Activated CD8-positive, alpha-beta memory T cell treated with anti-CD3 and anti-CD28 coated beads for 4 hours (primary cell): ENCODE measurements at regions not wholly inside any gene's neighbourhood (a gene's known extent, or its start where the extent isn't known, plus 50 kb on each side); places are given as distances from the start of the nearest gene placed in this dataset.

Experiments used
- DNase-seq, 2 donors: peaks; one replicate each; pipeline ENCODE4 v3.0.0-alpha.2; 2020; ENCODE audit warnings: low read depth in 2 of 2

DNA sequence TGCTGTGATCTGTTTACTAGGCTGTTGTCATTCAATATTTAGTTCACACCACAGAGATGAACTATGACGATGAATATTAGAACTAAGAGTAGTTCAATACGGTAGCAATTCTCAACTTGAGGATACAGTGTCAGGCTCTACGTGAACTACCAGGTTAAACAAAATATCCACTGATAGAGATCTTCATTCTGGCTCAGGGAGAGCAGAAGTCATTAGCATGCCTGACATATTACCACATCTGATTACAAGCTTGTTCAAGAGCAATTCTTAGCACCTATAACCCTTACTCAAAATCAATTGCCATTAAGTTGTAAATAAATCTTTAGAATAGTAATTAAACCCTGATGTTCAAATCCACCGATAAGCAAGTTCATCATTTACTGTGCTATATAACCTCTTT lies 207.2 kb downstream of the CHRM3 start:
- no peak for DNase-seq

DNA sequence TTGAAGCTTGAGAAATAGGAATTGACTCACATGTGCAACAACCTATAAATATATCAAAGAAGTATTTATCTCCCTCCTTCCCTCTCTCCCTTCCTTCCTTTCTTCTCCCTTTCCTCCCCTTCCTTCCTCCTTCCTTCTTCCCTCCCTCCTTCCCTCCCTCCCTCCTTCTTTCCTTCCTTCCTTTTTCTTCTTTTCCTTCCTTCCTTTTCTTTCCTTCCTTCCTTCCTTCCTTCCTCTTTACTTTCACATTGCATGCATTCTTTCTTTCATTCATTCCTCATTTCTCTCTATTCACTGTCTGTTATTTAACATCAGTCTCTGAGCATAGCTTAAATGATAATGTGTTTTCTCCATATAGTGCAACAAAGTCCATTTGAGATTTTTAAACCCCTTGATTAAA lies 214.2 kb downstream of the CHRM3 start:
- DNase-seq = no peak

DNA sequence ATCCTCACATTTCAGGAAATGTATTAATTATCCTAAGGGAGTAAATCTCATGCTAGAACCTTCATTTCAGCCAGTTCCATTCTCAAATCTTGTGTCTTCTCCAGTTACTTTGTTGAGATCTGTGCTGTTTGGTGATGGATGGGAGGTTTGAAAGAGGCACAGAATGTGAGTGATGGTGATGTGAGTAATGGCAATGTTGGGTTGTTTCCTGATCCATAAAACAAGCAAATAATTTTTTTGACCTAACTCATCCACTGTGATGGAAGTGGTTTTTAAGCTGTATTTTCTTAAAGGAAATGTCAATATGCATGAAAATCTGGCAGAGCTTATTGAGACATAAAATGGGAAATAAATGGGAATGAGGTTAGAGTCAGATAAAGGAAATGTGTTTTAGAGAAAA lies 214.7 kb downstream of the CHRM3 start:
- no peak for DNase-seq

DNA sequence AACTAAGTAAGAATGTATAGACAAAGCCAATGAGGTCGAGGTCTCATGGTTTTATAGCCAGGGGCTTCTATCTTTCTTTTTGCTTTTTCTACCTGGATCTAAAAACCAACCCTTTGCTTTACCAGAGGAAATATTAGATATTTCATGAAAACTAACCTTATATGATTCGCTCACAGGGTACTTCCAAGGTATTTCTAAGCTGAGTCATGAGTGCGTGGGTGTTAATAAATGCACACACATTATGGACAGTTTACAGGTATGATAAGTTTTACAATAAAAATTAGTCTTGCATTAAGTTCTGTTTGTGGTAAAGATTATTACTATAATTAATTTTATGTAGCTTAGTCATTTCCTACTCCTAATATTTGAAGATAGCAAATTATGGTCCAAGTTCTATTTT lies 217.2 kb downstream of the CHRM3 start:
- no peak for DNase-seq

DNA sequence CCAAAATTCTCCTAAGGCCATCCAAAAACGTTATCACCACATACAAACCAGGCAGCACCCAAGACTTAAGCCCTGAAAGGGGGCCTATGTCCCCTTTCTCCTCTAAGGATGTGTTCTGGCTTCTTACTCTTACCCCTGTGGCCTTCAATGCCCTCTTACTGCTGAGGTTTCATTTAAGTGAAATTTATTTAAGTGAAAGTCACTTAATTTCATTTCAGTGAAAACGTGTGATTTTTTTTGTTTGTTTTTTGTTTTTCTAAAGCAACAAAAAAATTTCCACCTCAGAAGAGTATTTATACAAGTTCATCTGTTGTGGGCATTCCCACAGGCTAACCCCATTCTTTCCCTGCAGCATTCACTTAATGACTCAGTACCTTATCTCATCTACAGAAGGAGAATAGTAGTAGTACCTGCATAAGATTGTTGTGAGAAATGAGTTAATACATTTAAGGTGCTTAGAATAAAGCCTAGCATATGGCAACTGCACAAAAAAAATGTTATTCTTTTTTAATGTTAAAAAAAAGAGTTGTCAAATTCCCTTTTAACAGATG lies 220.6 kb downstream of the CHRM3 start:
- no peak for DNase-seq

DNA sequence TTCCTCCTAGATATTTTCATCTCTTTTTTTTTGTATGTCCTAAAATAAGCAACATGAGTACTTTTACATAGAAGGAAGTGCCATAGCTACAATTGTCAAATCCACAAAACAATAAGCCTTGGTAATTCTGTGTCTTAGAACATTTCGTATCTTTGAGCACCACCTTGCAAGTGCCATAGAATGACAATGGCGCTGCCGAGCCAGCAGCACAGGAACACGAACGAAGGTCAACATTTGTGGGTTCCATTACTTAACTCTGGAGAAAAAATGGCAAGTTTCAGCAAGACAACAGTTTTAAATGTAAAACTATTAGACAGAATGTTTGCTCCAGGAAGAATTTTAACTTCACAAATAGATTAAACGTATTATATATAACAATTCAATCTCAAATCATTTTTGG lies 222.1 kb downstream of the CHRM3 start:
- no peak for DNase-seq

DNA sequence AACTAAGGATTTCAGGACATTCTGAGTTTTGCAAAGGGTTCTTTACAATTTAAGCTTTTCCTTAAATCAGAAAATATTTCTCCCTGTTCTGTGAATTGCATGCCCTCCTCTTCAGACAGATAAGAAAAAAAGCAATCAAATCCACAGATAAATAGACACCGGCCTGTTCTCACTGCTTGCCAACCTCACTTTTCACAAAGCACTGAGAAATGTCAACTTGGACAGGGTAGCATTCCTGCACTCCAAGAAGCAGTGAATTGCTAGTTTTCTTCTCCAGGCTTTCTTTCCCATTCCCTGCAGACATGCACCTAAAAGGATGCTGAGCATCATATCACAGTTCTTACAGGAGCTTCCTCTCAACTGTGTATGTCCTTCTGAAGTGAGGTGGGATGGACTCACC lies 226.0 kb downstream of the CHRM3 start:
- DNase-seq = no peak

- no peak for DNase-seq
These were observed 230.3 kb downstream of the CHRM3 start for GRCh38 chr1:239616673-239617072.

DNA sequence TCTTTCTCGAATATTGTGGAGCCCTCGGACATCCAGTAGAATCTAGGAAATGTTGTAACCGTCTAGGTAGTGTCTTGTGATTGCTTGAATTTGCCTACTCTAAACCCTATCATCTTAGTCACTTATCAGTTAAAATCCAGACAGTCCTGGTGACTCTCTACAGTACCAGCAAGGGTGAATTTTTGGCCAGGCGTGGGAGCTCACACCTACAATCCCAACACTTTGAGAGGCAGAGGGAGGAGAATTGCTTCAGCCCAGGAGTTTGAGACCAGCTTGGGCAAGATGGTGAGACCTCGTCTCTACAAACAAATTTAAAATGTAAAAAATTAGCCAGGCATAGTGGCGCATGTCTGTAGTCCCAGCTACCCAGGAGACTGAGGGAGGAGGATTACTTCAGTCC lies 230.9 kb downstream of the CHRM3 start:
- DNase-seq = no peak

DNA sequence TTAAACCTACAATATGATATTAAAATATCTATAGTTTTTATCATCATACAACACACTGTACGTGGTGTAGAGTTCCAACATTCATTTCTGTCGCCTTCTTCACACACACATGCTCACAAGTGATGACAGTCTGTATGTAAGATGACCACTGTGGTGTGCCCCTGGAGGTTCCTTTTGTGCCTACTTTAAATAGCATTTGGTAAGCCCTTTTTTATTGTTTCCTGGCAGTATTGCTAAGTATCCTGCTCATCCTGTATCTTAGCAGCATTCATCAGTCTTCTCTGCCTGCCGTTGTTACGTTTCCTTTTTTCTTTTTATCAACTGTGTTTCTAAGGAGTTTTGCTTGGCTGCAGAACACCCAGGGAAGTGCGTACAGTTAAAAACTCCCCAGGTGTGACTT lies 231.4 kb downstream of the CHRM3 start:
- no peak for DNase-seq

DNA sequence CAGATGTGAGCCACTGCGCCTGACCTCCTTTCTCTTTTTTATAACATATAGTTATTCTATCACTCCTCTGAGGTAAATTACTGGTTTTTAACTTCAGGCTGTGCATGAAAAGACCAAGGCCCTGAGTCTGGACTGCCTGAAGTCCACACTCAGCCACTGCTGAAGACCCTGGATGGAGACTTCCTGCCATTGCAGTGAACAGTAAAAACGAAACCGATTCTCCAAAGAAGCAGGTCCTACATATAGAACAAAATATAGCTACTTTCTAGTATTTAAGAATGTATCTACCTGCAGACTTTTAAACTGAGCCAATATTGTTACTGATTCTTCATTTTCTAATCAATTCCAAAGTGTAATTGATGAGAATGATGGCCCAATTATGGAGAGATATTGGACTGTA lies 232.8 kb downstream of the CHRM3 start:
- DNase-seq = no peak

DNA sequence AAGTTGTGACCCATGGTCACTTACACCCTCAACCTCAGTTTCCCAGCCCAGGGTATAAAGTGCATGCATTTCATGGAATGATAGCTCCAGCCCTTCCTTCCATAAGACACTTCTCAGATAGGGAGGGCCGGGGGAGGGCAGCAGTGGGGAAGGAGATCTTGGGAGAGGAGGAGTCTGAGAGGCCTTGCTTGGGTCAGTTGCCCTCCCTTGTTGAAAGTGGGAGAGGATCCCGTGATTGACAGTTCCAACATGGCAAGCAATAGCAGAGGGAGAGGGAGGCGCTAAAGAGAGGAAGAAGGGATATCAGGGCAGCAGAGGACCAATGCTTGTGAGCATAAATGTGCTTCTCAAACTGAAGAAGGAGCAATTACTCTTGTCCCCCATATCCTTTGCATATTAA lies 244.4 kb downstream of the CHRM3 start:
- no peak for DNase-seq

GRCh38 chr1:239633432-239633831 lies 247.1 kb downstream of the CHRM3 start:
- no peak for DNase-seq

- DNase-seq = no peak
These were observed 248.9 kb downstream of the CHRM3 start for GRCh38 chr1:239635276-239635675.

- no peak for DNase-seq
These were observed 250.0 kb downstream of the CHRM3 start for GRCh38 chr1:239636347-239636746.

DNA sequence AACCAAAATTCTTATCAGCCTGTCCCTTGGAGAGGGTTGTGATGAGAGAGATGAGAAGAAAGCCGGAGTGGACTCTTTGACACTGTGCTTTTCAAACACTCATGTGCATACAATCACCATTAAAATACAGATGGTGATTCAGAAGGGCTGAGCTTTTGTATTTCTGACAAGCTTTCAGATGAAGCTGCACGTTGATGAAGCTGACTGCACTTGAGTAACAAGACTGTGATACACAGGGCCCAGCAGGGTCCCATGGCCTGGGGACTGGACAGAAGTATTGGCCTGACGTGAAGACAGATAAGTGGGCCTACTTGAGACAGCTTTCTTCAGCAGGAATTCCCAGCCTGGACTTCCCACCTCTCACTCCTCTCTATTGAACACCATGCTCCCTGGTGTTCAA lies 258.2 kb downstream of the CHRM3 start:
- no peak for DNase-seq

DNA sequence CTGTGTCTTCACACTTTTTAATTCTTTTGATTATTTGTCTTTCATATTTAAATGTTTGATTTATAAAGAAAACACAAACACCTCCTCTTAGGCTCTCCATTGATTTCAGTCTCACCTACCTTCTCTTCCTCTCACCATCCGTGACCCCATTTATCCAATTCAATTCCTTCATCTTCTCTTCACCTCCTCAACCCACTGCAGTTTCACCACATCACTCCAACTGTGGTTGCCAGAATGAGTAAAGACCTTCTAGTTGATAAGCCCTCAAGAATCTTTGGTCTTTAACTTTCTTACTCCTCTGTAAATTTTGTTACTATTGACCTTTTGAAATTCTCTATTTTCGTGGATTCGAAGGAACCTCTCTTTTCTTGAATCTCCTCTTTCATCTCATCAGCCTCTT lies 260.7 kb downstream of the CHRM3 start:
- DNase-seq = no peak

DNA sequence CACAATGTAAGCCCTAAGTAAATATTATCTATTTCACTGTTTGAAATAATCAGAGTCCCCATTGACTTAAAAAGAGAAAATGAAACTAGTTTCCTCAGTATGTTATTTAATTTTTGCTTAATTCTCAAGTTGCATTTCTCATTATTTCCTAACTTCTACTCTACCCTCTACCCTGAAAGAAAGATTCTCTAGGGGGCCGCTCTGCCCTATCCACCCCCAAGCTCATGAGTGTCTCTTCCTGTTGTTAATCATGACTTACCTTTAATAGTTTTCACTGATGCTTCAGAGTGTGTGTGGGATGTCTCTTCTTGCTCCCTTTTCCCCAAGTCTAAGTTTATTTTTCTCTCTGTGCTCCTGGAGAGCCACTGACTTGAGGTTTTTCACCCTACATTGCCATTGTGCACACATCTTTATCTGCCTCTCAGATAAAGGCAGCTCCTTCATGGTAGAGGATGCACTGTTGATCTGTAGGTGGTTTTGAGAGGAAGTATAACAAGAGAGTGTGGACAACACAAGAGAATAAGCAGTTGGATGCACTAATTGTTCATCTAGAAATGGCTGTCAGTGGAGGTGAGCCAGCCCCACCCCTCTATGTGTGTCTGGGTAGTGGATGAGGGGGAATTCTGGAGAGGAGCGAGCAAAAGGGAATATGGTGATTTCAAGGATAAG lies 261.7 kb downstream of the CHRM3 start:
- DNase-seq = no peak

GRCh38 chr1:239655023-239655422 lies 268.7 kb downstream of the CHRM3 start:
- no peak for DNase-seq

GRCh38 chr1:239657291-239657690 lies 270.9 kb downstream of the CHRM3 start:
- no peak for DNase-seq

DNA sequence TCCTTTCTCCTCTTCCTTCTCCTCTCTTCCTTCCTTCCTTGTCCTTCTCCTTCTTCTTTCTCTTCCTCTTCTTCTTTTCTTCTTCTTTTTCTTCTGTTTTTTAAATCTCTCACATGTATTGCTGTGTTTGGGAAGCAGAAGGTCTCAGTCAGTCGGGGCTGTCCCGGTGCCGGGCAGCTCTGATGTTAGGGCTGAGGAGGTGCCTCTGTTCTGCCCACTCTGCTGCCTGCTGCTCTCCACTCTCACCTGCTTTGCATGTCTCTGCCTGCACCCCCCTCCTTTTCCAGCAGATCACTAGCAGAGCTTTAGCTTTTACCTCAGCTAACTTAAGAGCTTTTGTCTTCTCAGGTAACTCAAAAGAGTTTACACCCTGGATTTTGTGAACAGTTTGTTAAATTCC lies 276.6 kb downstream of the CHRM3 start:
- DNase-seq = no peak

DNA sequence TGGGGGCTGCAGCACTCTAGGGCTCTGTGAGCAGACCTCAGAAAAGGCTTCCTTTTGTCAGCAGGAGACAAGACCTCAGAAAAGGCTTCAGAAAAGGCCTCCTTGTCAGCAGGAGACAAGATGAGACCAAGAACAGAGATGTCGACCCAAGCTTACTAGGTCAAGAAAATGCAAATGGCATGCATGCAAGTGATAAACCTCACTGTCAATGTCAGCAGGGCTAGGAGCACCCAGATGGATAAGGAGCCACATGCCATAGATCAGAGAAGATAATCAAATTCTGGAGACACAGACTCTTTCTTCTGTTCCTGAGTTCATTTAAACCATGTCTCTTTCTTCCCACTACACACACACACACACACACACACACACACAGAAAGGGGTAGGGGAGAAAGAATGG lies 285.9 kb downstream of the CHRM3 start:
- DNase-seq = no peak

DNA sequence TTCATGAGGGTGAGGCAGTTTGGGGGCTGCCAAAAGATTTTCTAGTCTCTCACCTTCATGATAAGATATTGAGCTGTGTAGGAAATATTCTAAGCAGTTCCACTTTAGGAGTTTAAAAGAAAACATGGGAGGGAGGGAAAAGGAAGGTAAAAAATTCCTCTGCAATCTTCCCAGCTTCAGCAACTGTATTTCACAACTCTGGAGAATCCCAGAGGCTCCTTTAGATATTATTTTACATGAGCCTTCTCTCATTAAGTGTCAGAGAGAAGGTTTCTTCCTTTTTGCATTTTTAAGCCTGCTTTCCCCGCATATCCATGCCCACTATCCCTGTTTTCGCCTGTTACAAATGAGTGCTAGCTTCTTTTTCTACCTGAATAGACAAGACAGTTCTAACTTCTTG lies 289.4 kb downstream of the CHRM3 start:
- no peak for DNase-seq
